H1 (cell line): ENCODE measurements at regions not wholly inside any gene's neighbourhood (a gene's known extent, or its start where the extent isn't known, plus 50 kb on each side); places are given as distances from the start of the nearest gene placed in this dataset.

Experiments
- ASH2L ChIP-seq: fragments of 200-600, 300-600 bp; sonication (generic); IDR thresholded peaks from one replicate; pipeline ENCODE4 v1.7.1; 2017; ENCODE audit warnings: low read length
- JUND ChIP-seq: IDR thresholded peaks from 2 replicates; pipeline ENCODE4 v1.6.1; 2011; ENCODE audit warnings: mild to moderate bottlenecking, improper control_type of control experiment, low read length
- KDM1A ChIP-seq: fragments of 200-600, 300-600 bp; sonication (generic); IDR thresholded peaks from 2 replicates; pipeline ENCODE4 v1.7.1; 2016; ENCODE audit warnings: mild to moderate bottlenecking, low read length, borderline replicate concordance
- SIRT6 ChIP-seq: IDR thresholded peaks from one replicate; pipeline ENCODE4 v1.7.1; 2012; ENCODE audit warnings: low read length, inconsistent platforms
- TF ChIP-seq, protein P1 (sequence below): IDR thresholded peaks from 2 replicates; pipeline ENCODE4 v1.6.1; 2011; ENCODE audit warnings: low read length, improper control_type of control experiment

DNA sequence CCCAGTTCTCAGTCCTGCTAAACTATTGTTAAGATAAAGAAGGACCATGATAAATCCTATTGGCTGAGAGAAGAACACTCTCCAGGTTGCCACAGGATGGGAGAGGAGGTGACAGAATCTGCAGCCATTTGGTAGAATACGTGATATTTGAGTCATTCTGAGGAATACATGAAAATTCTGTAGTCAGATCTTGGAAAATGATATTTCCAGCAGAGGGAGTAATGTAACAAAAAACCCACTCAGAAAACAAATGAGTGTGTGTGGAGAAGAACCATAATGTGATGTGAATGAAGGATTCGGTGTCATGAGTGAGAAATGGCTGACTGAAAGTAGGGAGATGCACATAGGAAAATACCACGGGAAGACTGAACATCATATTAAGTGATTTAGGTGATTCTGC lies 128.5 kb upstream of the PFKP start (continued):
- TF ChIP-seq, protein P1, sequence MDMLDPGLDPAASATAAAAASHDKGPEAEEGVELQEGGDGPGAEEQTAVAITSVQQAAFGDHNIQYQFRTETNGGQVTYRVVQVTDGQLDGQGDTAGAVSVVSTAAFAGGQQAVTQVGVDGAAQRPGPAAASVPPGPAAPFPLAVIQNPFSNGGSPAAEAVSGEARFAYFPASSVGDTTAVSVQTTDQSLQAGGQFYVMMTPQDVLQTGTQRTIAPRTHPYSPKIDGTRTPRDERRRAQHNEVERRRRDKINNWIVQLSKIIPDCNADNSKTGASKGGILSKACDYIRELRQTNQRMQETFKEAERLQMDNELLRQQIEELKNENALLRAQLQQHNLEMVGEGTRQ, result no peak
- no peak for TF ChIP-seq KDM1A
- TF ChIP-seq SIRT6, result no peak
- TF ChIP-seq ASH2L, result no peak
- TF ChIP-seq JUND, result no peak
